ENCODE measurements at regions not wholly inside any gene's neighbourhood (a gene's known extent, or its start where the extent isn't known, plus 50 kb on each side); places are given as distances from the start of the nearest gene placed in this dataset.
"Not testable (repeated sequence)": the region's sequence is repeated elsewhere in the genome, so short reads cannot be mapped to it uniquely, and the experiment has no call there.

- DNase-seq = no peak
Observed at GRCh38 chr2:125371867-125372266, 1284.1 kb upstream of the GYPC start.

GRCh38 chr2:125373293-125373692 lies 1282.7 kb upstream of the GYPC start:
- DNase-seq = no peak

DNA sequence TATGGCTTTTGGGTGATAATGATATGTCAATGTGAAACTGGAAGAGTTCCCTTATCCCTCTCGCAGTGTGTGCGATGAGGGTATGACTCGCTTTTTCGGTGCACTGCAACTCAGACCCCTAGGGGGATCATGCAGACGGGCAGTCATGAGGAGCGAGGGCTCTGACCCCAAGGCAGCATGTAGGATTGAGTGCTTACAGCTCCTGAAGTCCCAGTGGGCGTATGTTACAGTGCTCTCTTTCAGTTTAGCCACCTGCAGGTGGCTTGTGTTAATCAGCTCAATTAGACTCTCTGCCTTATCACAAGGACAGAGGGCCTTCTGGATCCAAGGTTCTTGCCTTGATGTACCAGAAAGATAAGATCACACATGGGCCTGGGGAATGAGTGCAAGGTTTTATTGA lies 1269.9 kb upstream of the GYPC start:
- no peak for DNase-seq

- no peak for DNase-seq
Observed at GRCh38 chr2:125397535-125398251, 1258.3 kb upstream of the GYPC start.

GRCh38 chr2:125398738-125399524 lies 1257.0 kb upstream of the GYPC start:
- no peak for DNase-seq

DNA sequence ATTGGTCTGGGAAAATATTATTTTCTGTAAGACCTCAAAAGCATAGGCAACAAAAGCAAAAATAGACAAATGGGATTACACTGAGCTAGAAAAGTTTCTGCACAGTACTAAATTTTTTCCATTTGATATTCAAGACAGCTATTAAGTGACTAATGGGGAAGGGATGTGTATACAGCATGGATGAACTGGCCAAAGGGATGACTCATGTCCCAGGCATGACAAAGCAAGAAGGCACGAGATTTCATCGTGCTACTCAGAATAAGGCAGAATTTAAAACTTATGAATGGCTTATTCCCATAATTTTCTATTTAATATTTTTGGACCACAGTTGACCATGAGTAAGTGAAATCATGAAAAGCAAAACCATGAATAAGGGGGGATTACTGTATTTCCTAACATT lies 1250.1 kb upstream of the GYPC start:
- DNase-seq = no peak

GRCh38 chr2:125408874-125409538 lies 1247.0 kb upstream of the GYPC start:
- no peak for DNase-seq

- DNase-seq = no peak
Observed at GRCh38 chr2:125418483-125418882, 1237.5 kb upstream of the GYPC start.

GRCh38 chr2:125422198-125422770 lies 1233.7 kb upstream of the GYPC start:
- DNase-seq = not testable (repeated sequence)

DNA sequence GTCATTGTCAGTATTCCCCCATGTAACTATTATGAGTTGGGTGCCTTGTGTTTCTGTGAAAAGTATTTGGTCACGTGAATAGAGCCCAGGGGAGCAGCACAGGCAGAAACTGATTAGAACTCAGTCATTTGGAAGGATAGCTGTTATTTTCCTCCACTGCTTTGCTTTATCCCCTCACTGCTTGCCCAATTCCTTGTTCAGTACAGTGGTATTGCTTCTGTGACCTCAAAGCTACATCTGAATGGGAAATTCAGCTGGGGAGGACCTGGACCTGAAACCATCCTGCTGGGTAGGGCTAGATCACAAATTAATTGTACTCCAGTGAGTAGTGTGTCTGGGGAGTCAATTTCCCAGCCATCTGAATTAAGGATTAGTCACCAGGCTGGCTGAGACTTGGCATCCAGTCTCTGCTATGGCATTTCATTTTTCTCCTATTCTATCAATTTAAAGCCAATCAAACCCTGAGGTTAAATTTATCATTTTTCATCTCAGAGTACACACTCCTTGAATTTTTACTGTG lies 1231.6 kb upstream of the GYPC start:
- no peak for DNase-seq

- no peak for DNase-seq
Observed at GRCh38 chr2:125427721-125428315, 1228.1 kb upstream of the GYPC start.

GRCh38 chr2:125444106-125444505 lies 1211.9 kb upstream of the GYPC start:
- DNase-seq = no peak

DNA sequence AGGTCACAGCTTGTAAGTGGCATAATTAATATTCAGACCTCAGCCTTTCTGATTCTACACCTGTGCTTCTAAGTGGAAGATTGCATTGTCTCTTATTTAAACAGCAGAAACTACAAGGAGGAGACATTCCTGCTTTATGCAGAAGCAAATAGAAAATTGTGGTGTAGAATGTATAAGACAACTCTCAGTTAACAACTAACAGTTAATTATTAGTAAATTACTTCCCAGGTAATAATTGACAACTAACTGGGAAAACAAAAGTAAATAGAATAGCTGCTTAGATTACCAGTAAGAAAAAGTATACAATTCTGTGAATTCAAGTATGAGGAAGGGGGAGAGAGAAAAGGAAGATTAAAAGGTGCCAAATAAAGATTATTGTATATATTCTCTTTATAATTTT lies 1210.5 kb upstream of the GYPC start:
- no peak for DNase-seq

DNA sequence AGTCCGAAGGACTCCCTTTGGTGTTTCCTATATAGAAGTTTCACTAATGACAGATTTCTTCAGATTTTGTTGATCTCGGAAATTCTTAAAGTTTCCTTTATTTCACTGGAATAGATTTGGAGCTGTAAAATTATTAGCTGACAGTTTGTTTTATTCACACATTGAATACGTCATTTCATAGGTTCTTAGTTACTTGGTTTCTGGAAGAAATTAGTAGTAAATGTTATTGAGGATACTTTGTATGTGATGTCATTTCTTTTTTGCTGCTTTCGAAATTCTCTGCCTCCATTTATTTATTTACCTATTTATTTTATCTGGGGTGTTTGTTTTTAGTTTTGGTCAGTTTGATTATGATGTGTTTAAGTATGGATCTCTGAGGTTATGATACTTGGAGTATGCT lies 1205.9 kb upstream of the GYPC start:
- no peak for DNase-seq

DNA sequence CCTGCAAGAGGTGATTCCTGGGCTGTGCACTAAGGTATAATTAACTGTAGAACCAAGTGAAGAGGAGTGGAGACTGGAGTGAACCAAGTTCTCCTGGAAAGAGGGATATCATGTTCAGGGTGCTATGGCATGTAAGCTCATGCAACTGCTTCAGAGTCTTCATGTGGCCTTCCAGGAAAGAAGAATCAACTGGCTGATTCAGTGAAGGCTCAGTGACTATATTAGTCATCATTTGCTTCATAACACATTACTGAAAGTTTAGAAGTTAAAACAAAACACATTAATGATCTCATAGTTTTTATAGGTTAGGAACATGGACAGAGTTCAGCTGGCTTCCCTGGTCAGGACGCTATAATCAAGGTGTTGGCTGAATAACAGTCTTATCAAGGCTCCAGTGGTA lies 1200.8 kb upstream of the GYPC start:
- no peak for DNase-seq

- no peak for DNase-seq
Observed at GRCh38 chr2:125456693-125457363, 1199.1 kb upstream of the GYPC start.

DNA sequence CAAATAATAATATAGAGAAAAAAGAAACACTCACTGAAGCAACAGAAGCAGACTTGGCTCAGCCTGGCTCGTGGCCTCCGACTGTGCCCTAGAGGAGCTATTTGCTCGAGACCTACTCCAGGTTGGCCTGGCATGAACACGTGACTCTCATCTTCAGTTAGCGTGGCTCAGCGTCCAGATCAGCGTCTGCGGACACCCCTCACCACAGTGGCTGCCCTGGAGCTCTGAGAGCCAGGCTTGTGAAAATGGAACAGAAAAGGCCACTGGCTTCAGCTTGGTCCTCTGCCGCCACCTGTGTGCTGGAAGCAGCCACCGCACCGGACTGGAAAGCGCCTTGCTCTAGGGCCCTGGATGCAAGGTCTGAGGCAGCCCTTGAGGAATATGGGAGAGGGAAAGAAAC lies 1184.0 kb upstream of the GYPC start:
- DNase-seq = no peak

DNA sequence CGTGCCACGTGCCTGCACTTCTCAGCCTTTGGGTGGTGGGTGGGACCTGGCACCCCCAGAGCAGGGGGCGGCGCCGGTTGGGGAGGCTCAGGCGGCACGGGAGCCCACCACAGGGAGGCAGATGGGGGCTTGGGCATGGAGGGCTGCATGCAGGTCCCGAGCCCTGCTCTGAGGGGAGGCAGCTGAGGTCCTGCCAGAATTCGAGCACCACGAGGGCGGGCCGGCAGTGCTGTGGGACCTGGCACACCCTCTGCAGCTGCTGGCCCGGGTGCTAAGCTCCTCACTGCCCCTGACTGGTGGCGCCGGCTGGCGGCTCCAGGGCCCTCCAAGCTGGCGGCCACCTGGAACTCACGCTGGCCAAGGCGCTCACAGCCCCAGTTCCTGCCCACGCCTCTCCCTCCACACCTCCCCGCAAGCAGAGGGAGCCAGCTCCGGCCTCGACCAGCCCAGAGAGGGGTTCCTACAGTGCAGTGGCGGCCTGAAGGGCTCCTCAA lies 1176.8 kb upstream of the GYPC start:
- no peak for DNase-seq

DNA sequence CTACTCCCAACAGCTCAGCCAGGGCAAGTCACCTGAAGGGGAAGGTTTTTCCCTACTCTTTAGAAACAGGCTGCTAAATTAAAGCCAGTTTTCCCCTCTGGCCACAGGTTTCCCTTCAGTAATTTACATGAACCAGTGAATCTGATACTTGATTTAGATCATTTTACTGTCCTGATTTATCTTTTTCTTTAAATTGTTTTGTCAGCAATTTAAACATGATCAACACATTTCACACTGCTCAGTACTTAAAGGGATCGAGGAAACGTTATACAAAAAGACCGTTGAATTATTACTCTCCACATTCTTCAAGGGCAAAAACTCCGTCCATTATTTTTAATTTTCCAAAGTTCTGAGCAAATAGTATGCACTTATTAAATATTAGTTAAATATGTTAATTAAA lies 1165.7 kb upstream of the GYPC start:
- DNase-seq = no peak

- no peak for DNase-seq
Observed at GRCh38 chr2:125491663-125492062, 1164.3 kb upstream of the GYPC start.

- DNase-seq = no peak
Observed at GRCh38 chr2:125512313-125512712, 1143.6 kb upstream of the GYPC start.
